Epidermal melanocyte (primary cell): ENCODE measurements at regions not wholly inside any gene's neighbourhood (a gene's known extent, or its start where the extent isn't known, plus 50 kb on each side); places are given as distances from the start of the nearest gene placed in this dataset.

Source experiments
- DNase-seq: peaks from one replicate; pipeline ENCODE4 v3.0.0; 2011; ENCODE audit warnings: low spot score; ENCODE audit not compliant: insufficient read length

DNA sequence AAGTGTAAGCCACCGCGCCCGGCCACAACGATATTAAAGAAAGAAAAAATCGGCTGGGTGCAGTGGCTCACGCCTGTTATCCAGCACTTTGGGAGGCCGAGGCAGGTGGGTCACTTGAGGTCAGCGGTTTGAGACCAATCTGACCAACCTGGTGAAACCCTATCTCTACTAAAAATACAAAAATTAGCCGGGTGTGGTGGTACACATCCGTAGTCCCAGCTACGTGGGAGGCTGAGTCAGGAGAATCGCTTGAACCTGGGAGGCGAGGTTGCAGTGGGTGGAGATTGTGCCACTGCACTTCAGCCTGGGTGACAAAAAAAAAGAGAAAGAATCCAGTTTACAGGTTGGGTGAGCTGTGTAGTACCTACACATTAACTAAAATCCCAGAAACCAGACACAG is 99.9 kb upstream of the CACNA1A start:
- no peak for DNase-seq

DNA sequence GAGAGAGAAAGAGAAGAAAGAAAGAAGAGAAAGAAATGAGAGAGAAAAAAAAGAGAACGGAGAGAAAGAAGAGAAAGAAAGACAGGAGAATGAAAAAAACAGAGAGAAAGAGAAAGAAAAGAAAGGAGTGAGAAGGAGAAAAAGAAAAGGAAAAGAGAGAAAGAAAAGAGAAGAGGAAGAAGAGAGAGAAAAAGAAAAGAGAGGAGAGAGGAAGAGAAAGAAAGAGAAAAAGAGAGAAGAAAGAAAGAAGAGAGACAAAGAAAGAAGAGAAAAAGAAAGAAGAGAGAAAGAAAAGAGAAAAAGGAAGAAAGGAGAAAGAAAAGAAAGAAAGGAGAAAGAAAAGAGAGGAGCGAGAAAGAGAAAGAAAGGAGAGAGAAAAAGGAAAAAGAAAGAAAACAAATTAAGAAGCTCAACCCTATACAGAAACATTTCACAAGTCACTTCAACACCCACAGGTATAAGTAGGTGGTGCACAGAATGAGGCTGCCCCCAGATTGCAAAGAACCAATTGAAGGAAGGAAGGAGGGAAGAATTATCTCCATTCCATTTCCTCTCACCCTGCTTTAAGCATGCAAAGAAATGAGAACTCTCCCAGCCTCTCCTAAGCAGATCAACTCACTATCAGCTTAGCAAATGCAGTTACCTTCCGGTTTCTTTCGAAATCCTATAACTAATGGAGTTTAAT is 98.8 kb upstream of the CACNA1A start:
- no peak for DNase-seq

DNA sequence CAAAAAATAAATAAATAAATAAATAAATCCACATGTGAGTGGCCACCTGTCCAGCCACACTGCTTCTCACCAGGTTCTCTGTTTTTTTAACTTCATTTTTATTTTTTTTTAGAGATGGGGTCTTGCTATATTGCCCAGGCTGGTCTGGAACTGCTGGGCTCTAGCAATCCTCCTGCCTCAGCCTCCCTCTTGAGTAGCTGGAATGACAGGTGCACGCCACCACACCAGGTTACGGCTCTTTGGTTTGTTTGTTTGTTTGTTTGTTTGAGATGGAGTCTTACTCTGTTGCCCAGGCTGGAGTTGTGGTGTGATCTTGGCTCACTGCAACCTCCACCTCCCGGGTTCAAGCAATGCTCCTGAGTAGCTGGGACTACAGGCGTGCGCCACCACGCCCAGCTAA is 94.5 kb upstream of the CACNA1A start:
- no peak for DNase-seq

DNA sequence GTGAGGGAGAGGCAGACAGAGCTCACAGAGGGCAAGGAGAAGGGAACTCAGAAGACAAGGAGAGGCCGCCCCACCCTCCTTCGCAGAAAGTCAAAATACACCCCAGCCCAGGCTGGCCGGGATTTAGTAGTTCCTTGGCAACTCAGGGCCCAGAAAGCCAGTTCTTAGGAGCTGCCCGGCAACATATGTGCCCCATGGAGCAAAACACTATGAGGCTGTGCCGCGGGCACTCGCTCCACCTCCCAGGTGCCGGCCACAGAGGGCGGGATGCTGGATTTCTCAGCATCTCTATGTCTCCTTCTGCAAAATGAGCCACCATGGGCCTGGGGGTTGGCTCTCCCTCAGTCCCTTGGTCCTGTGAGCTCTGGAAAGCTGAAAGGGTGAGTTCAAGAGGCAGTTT is 93.8 kb upstream of the CACNA1A start:
- no peak for DNase-seq

DNA sequence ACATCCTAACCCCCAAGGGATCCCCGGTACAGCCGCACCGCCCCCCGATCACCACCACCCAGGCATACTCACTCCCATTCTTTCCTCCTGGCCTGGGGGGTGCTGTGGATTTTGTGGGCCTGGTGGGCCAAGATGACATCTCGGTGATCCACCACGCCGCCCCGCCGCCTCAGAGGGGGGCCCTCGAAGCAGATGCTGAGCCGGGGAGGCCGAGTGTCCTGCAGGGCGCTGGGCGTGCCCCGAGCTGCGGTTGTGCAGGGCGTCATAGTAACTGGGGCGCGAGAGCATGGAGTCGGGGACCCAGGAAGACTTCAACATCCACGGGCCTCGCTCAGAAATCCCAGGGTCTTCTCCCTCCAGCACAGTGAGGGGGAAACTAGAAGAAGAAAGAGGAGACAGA is 93.4 kb upstream of the CACNA1A start:
- no peak for DNase-seq

DNA sequence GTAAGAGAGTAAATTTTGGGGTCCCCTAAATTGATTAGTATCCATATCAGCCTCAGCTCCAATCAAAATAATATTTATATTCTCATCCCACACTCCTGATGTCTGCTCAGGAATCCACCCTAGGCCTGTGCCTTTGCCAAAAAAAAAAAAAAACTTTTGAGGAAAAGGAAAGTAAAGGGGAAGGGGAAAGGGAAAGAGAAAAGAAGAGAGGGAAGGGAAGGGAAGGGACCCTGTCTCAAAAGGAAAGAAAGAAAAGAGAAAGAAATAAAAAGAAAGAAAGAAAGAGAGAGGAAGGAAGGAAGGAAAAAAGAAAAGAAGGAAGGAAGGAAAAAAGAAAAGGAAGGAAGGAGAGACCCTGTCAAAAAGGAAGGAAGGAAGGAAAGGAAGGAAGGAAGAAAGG is 91.8 kb upstream of the CACNA1A start:
- DNase-seq, result no peak

DNA sequence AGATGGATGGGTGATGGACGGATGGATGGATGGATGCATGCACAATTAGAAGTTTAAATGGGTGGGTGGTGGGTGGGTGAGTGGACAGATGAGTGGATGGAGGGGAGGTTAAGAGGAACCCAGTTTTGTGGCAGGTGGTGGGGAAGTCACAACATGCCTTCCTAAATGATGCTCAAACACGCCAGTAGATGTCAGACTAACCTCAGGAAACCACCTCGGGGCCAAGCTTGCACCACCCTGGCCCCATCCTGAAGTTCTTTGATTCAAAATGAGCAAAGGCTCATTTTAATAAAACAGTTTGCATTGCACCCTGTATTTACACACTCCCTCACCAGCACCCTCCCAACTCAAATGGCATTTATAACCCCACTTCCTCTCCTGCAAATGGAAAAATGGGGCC is 91.4 kb upstream of the CACNA1A start:
- peak; percentile 84 for DNase-seq

DNA sequence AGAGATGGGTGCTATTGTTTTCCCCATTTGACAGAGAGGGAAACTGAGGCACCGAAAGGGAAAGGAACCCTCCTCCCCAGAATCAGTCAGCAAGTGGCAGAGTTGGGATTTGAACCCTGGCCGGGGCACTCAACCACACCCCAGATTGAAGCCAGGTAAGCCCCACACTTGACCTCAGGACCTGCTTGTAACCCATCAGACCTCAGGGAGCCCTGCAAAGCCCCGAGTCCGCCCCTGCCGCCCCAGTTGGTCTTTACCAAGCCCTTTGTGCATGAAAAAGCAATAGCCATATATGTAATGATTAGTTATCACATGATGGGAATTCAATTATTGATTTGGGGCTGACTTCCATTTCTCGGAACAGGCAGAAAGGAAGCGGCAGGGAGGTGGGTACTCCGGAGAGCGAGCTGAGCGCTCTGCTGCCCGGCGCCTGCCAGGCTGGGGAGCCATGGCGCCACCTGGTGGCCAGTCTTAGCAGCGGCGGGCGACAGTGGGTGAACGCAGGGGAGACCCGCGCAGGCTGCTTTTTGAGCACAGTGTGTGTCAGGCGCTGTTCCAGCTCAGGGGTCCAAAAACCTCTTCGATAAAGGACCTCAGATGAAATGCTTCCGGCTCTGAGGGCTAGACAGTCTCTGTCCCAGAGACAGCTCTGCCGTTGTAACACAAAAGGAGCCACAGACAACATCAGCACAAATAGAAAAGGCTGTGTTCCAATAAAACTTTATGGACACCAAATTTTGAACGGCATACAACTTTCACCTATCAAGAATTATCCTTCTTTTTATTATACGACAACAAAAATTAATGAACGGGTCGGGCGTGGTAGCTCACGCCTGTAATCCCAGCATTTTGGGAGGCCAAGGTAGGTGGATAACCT is 82.9 kb upstream of the CACNA1A start:
- DNase-seq, result peak; percentile 37

DNA sequence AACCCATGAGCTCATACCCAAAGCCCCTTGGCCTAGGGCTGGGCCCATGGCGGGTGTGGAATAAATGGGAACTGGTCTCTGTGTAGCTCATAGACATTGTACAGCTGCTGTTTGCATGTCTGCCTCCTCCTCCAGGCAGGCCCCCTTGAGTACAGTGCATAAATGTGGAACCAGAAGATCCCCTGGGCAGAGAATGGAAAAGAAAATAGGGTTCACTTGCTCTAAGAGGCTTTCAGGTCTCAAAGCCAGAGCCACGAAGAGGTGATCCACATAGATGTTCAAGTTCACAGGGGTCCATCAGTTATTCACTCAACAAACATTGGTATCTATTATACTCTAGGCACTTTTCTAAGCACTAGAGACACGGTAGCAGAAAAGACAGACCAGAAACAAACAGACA is 79.2 kb upstream of the CACNA1A start:
- no peak for DNase-seq

DNA sequence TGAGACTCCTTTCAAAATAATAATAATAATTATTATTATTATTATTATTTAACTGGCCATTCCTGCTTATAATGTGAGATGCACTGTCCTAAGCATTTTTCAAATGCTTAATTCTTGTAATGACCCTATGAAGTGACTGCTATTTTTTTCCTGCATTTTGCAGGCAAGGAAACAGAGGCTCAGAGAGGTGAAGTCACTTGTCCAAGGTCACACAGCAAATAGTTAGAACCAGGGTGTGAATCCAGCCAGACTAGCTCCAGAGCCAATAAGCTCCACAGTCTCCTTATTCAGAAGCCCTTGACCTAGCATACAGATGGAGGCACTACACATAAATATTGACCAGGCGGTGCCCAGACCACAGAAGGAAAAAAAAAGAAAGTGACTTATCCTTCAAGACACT is 77.5 kb upstream of the CACNA1A start:
- no peak for DNase-seq

DNA sequence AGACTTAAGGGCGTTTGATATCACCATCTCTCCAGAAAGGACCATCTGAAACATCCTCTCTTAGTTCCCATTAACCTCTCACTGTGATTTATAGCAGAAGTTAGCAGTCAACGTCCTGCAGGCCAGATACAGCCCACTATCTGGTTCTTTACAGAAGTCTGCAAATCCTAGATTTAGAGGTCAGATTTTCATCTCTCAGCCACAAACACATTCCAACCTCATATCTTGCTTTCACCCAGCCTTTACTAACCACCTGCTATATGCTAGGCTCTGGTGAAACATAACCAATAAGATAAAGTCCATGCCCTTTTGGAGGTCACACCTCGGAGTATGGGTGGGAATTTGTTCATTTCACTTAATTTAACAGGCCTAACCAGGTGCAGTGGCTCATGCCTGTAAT is 76.8 kb upstream of the CACNA1A start:
- no peak for DNase-seq

DNA sequence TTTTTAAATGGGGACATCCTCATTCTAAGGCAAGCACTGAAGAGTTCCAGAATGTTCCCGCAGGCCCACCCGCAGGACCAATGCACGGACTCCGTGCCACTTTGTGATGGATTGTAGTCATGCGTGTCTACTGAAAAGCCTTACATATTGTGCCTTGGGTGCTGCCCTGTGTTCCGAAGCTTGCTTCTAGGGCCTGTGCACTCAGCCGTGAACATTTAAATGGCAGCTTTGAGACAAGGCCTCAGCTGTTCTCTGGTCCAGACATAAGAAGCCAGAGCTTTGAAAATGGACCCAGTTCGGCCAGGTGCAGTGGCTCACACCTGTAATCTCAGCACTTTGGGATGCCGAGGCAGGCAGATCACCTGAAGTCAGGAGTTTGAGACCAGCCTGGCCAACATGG is 75.3 kb upstream of the CACNA1A start:
- no peak for DNase-seq

DNA sequence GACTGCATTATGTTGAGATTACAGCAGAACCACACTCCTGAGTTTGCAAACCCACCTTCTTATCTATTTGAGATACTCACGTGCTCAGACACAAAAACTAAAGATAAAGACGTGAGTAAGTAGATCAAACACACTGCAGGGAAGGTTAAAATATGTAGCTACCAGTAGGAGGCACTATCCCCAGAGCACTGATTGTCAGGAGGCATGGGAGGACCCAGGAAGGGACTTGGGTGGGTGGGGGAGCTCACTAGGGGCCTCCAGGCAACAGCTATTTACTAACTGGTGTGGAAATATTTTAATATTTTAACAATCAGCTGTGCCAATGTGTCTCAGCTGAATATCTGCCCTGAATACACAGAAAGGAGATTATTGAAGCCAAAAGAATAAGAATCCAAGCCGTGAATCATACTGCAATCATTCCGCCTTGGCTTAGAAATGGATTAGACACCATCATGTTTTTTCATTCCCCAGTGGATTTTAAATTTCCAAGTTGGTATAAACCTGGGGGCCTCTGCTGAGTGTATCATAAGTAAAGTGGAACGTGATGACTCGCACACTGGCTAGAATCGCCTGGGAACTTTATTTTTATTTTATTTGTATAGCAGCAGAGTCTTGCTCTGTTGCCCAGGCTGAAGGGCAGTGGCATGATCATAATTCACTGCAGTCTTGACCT is 73.2 kb upstream of the CACNA1A start:
- DNase-seq, result no peak

DNA sequence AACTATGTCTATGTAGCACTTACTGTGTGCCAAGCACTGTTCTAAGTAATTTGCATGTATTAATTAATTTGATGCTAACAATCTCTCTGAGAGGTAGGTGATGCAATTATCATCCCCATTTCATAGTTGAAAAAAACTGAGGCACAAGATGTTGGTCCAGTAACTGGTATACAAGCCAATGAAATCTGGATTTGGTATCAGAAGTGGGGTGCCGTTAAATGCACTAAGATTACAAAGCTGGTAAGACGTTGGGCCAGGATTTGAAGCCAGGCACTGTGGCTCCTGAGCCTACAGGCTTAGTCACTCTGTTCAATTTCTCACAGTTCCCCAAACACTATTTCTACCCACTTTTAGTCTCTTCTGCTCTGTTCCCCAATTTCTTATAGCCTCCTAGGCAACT is 70.4 kb upstream of the CACNA1A start:
- no peak for DNase-seq

DNA sequence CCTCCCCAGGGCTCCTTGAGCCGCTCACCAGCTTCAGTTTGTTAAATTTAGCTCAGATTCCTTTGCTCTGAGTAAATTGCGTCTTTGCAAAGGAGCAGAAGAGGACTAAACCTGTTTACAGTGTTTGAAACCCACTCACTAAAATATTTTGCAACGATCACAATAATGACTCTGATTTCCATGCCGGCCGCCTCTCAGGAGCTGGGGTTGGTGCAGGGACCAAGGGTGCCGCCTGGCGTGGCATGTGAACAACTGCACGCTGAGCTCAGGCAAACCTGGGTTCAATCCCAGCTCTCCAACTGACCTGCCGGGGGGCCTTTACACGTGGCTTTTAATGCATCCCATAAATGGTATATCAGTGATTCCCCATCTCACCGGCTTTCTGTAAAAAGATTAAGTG is 68.7 kb upstream of the CACNA1A start:
- DNase-seq, result no peak

DNA sequence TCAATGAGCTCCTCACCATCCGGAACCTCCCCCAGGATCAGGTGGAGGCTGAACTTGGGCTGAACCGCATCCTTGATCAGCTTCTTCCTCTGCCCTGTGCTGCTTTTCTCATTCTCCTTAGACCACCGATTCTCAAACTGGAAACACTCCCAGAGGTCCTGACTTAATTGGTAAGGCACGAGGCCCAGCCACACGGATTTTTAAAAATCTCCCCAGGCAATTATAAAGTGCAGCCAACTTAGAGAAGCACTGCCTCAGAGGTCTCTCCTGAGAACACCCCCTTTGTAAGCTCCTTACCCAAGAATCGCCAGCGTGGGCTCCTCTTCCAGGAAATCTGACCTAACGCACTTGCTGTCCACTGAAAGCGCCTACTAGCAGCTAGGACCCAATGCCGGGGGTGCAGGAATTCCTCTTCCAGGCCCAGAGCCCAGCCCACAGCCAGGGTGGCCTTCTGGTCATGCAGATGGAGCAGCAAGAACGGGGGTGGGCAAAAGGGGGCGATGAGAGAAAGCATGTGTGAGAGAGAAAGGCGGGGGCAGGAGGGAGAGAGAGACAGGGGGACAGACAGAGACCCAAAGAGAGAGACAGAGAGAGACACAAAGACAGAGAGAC is 66.9 kb upstream of the CACNA1A start:
- DNase-seq, result no peak

DNA sequence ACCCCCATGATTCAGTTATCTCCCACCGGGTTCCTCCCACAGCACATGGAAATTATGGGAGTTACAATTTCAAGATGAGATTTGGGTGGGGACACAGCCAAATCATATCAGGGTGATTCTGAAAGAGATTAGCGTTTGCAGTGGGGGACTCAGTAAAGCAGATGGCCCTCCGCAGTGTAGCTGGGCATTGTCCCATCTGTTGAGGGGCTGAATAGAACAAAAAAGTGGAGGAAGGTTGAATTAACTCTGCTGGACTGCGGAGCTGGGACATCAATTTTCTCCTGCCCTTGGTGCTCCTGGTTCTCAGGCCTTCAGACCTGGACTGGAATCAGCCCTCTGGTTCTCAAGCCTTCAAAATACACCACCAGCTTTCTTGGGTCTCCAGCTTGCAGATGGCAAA is 55.2 kb upstream of the CACNA1A start:
- no peak for DNase-seq

DNA sequence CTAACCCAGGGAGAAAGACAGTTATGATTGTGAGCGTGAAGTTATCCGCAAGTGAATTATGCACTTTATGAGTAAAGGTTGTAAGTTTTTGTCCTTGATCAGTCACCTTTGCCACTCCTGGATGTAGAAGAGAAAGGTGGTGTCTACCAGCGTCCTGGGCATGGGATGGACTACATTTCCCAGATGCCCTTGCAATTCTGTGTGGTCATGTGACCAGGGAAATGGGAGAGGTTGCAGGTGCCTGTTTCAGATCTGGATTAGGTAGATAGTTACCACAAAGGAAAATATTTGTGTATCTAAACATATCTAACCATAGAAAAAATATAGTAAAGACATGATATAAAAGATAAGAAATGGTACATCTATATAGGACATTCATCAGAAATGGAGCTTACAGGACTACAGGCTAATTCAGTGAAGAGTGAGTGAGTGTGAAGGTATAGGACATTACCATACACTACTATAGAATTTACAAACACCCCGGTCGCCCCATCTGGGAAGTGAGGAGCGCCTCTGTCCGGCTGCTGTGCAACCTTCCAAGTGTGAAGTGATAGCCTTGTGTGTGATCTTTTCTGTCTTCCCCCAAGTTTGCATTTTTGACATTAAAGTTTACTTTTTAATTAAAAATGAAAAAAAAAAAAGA is 51.6 kb upstream of the CACNA1A start:
- no peak for DNase-seq

DNA sequence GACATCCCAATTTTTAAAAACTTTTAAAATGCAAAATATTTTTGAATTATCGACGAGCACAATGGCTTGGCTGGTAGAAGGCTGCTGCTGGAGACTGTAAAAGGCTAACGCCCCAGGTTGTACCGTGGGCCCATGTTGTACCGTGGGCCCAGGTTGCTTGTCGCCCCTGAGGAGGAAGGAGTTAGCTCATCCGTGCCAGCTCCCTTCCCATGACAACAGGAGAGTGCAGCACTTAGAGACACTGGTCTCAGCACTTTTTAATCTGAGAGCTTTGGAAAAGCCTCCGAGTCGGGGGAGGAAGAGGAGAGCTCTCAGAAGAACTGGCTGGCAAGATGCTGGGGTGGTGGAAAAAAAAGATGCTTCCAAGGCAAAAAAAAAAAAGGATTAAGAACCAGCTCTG is 50.3 kb upstream of the CACNA1A start:
- DNase-seq, result no peak
